Stimulated activated CD8-positive, alpha-beta memory T cell treated with anti-CD3 and anti-CD28 coated beads, Interleukin-15, amount 100 ng/mL, for 48 hours (primary cell): ENCODE measurements at regions not wholly inside any gene's neighbourhood (a gene's known extent, or its start where the extent isn't known, plus 50 kb on each side); places are given as distances from the start of the nearest gene placed in this dataset.
"Not testable (repeated sequence)": the region's sequence is repeated elsewhere in the genome, so short reads cannot be mapped to it uniquely, and the experiment has no call there.

ENCODE experiments used
- DNase-seq, 2 donors: peaks; one replicate each; pipeline ENCODE4 v3.0.0-alpha.2; 2020; ENCODE audit warnings: low read depth in 2 of 2

- no peak for DNase-seq
These were observed 476.1 kb upstream of the RBFOX1 start for GRCh38 chr16:6856578-6856977.

DNA sequence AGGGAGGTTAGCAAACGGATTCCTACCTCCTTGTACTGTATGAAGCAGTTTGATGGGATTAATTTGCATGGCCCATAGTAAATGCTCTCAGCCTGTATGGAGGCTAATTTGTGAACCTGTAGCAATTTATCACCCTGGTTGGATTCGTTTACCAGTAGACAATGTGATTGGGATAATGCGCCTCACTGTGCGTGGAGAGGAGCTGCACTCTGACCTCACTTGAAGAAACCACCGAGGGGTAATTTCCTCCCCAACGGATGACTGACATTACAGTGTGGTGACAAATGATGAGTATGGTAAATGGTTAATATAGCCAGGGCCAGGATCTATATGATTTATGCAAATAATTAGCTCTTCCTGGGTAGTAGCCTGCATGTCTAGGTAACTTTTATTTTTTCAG is 479.1 kb upstream of the RBFOX1 start:
- no peak for DNase-seq

GRCh38 chr16:6852643-6853225 is 479.9 kb upstream of the RBFOX1 start:
- DNase-seq, result no peak

DNA sequence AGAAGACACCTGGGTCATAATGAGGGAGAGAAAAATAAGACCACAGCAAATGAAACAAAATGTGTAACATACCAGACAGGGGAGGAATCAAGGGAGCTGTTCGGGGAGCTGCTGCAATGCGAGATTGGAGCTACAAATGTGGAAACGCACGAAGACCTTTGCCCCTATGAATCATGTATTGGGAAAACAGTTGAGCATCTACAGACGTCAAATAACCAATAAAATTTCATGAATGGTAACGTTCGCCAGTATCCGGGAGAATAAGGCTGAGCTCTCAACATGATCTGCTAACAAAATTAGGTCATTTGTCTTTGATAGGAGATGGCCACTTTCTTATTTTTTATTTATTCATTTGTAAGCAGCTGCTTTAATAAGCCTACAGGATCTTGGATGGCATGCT is 486.2 kb upstream of the RBFOX1 start:
- no peak for DNase-seq

GRCh38 chr16:6841392-6841791 is 491.3 kb upstream of the RBFOX1 start:
- no peak for DNase-seq

DNA sequence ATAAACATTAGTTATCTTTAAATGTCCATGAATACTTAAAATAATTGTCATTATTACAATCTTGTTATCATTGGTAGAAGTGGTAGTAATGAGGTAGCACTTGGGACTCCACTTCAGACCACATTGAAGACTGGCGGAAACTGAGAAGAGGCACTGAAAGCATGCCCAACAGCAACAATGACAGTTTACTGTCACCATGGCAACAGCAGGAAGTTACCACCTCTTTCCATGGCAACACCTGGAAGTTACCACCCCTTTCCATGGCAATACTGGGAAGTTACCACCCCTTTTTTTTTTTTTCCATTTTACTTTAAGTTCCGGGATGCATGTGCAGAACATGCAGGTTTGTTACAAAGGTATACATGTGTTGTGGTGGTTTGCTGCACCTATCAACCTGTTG is 494.9 kb upstream of the RBFOX1 start:
- DNase-seq, result no peak

DNA sequence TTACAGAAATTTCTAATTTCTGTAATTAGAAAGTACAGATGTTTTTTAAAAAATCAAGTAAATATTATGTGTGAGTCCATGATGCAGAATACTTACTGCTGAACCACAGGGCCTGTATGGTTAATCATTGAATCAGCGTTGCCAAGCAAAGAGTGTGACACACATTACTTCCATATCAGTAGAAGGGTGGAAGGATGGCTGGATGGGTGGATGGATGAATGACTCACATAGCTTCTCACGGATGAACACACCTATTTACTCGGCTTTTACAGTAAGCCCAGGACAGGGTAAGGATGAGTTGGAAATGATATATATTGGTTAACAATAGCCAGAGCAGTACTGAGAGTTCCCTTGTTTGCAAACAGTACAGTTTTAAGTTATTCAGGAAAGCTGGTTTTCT is 495.9 kb upstream of the RBFOX1 start:
- DNase-seq, result no peak

- DNase-seq, result no peak
These were observed 496.7 kb upstream of the RBFOX1 start for GRCh38 chr16:6835941-6836340.

- DNase-seq, result no peak
These were observed 497.1 kb upstream of the RBFOX1 start for GRCh38 chr16:6835516-6835915.

GRCh38 chr16:6828690-6829089 is 504.0 kb upstream of the RBFOX1 start:
- no peak for DNase-seq

GRCh38 chr16:6827931-6828330 is 504.7 kb upstream of the RBFOX1 start:
- DNase-seq, result no peak

GRCh38 chr16:6827267-6827666 is 505.4 kb upstream of the RBFOX1 start:
- DNase-seq, result no peak

DNA sequence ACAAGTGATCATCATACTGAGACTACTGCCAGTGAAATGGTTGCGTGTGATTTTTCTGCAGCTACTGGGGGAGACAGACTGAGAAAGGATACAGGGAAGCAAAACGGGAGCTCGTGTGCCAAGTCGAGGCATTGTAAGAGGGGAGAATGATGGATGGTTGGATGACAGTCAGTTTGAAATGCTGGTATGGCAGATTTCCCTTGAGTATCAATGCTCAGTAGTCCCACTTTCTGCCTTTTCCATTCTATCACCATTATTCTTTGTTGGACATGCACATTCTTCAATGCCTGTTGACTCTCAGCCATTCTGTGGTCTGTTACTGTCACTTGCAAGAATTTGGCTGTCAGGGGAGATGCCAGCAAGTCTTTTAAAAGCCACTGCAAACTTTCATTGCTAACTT is 510.6 kb upstream of the RBFOX1 start:
- no peak for DNase-seq

DNA sequence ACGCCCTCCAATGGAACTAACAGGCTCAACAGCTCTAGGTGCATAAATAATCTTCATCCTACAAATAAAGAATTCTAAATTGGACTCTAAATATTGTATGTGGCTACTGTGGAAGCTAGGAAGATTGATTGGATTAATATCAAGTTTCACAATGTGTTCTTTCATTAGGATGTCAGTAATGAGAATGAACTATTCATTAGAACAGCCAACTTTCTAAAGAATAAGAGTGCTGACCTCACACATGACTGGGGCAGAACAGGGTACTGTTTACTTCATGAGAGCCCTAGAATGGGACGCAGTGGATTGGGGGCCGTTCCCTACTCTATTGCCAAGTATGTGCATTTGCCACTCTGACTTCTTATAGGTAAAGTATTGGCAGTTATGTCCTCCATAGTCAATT is 528.2 kb upstream of the RBFOX1 start:
- no peak for DNase-seq

DNA sequence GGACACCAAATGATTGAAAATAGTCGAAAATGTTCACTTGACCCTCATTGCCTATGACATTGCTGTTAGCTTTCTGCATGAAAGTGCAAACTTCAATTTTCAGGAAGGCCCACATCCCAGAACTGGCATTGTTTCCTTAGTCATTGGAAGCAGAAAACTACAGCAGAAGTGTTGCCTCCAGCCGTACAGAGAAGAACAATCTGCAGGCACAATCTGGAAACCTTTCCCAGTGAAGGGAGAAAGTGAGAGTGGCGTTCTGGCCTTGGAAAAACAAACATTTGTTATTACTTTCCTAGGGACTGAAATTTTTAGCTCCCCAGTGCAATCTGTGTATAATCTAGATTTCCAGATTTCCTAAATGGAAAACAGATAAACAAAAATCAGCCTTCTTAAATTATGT is 529.5 kb upstream of the RBFOX1 start:
- DNase-seq, result no peak

GRCh38 chr16:6797223-6797622 is 535.4 kb upstream of the RBFOX1 start:
- no peak for DNase-seq

DNA sequence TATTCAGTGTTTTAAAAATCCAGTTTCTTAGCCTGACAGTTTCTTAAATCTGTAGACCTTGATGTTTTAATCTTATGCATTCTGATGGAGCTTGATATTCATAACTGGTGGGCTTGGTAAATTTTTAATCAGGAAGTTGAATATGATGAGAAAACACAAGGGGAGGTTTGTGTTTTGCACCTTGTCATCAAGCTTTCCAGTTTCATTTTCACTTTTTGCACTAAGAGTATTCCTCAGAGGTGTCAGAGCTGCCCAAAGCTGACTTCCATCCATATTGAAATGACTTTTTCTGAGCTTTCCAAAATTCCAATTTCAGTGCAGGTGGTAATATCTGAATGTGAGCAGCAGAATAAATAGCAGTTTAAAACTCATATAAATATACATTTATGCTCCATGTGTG is 555.0 kb upstream of the RBFOX1 start:
- no peak for DNase-seq

DNA sequence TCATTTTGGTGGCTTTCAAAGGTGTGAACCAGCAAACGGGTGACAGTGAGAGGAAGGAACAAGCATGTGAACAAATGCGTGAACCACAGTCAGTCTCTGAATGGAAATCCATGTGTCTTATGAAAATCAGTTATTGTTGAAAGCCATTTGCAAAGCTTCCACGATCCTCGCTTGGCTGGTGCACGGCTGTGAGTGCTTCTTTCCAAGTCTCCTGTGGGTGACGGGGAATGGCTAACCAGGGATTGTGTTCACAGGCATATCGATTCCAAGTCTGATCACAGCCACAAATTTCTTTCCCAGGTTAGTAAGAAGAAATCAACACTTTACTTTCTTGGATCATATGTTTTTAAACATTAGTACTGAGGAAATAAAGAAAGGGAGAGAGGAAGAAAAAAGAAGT is 556.9 kb upstream of the RBFOX1 start:
- no peak for DNase-seq

- no peak for DNase-seq
These were observed 560.7 kb upstream of the RBFOX1 start for GRCh38 chr16:6771956-6772355.

- DNase-seq, result no peak
These were observed 579.1 kb upstream of the RBFOX1 start for GRCh38 chr16:6753553-6753952.

DNA sequence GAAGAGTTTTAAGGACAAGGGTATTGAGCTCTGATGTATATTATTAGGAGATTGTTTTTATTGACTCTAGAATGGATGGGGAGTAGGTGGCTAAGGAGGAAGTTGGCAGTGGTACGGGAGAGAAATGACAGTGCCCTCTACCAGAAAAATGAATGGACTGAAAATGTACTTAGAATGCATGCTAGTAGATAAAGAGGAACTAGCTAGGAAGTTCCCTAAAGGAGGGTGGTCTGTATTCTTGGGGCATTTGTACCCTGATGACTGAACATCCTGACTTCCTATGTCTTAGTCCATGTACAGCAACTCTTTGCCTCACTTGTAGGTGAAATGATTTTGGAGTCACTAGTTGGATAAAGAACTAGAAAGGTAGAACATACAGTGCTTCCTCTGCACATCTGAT is 581.5 kb upstream of the RBFOX1 start:
- DNase-seq, result no peak

DNA sequence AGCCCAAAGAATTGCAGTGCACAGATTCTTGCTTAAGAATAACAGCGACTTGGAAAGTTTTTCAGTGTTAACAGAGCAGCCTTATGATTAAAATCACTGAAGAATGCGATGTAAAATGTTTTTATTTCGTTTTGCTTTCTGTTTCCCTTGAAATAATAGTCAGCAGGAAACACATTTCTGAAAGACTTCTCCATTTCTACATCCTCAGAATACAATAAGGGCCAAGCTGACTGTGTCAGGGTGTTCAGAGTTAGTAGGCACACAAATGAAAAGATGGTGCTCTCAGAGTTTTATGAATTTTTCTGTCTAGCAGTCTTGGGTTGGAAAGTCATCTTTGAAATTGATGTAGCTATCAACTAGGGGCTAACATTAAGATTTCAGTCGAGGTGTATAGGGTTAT is 582.9 kb upstream of the RBFOX1 start:
- DNase-seq, result no peak

DNA sequence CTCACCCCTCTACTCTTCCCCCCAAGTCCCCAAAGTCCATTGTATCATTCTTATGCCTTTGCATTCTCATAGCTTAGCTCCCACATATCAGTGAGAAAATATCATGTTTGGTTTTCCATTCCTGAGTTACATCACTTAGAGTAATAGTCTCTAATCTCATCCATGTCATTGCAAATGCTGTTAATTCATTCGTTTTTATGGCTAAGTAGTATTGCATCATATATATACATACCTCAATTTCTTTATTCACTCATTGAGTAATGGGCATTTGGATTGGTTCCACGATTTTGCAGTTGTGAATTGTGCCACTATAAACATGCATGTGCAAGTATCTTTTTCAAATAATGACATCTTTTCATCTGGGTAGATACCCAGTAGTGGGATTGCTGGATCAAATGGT is 596.3 kb upstream of the RBFOX1 start:
- not testable (repeated sequence) for DNase-seq

- DNase-seq, result no peak
These were observed 597.0 kb upstream of the RBFOX1 start for GRCh38 chr16:6735631-6736030.

- DNase-seq, result no peak
These were observed 600.5 kb upstream of the RBFOX1 start for GRCh38 chr16:6732166-6732565.
